Dendritic cell treated with granulocyte-macrophage colony-stimulating factor and Interleukin-4, amounts not matched to agents 40 ng/mL and 50 ng/mL, for 4 days (primary cell): ENCODE measurements at regions not wholly inside any gene's neighbourhood (a gene's known extent, or its start where the extent isn't known, plus 50 kb on each side); places are given as distances from the start of the nearest gene placed in this dataset.
"Not testable (repeated sequence)": the region's sequence is repeated elsewhere in the genome, so short reads cannot be mapped to it uniquely, and the experiment has no call there.

Source experiments
- H3K27ac Mint-ChIP-seq: one replicate; pipeline ENCODE4 v1.8.0; 2022; ENCODE audit warnings: mild to moderate bottlenecking, mixed read lengths
- H3K27me3 Mint-ChIP-seq: one replicate; pipeline ENCODE4 v1.8.0; 2022; ENCODE audit warnings: mild to moderate bottlenecking, mixed read lengths
- H3K36me3 Mint-ChIP-seq: one replicate; pipeline ENCODE4 v1.8.0; 2022; ENCODE audit warnings: low read depth, mixed read lengths
- H3K4me1 Mint-ChIP-seq: one replicate; pipeline ENCODE4 v1.8.0; 2022; ENCODE audit warnings: low read depth, mixed read lengths
- H3K4me3 Mint-ChIP-seq: one replicate; pipeline ENCODE4 v1.8.0; 2022; ENCODE audit warnings: mild to moderate bottlenecking, moderate library complexity, mixed read lengths
- H3K9me3 Mint-ChIP-seq: one replicate; pipeline ENCODE4 v1.8.0; 2022; ENCODE audit warnings: mixed read lengths
- intact Hi-C: fragments of 100-400 bp; cut with micrococcal nuclease; formaldehyde crosslinking; loops from one replicate; pipeline ENCODE4 v1.15.0; 2022

GRCh38 chr12:33514893-33515292 lies 75.3 kb upstream of the SYT10 start:
- intact Hi-C loops, result no loop called here
- Mint-ChIP-seq H3K27ac (no peak overlapping the region), H3K4me1 (no peaks in the 10 kb centered on the region), H3K4me3 (no peak overlapping the region), H3K36me3 (no peaks in the 10 kb centered on the region), H3K27me3 (no peaks in the 10 kb centered on the region), H3K9me3 (no peaks in the 10 kb centered on the region)

- Mint-ChIP-seq H3K4me3 (no peak overlapping the region), H3K9me3 (no peaks in the 10 kb centered on the region), H3K4me1 (peaks cover 12% of the 10 kb centered on the region), H3K36me3 (no peaks in the 10 kb centered on the region), H3K27me3 (no peaks in the 10 kb centered on the region), H3K27ac (no peak overlapping the region)
- intact Hi-C loops, result no loop called here
Observed at GRCh38 chr12:33519566-33519965, 79.9 kb upstream of the SYT10 start.

GRCh38 chr12:33520505-33521302 lies 81.1 kb upstream of the SYT10 start:
- peaks cover 12% of the 10 kb centered on the region for H3K4me1 Mint-ChIP-seq
- H3K36me3 Mint-ChIP-seq, H3K27ac Mint-ChIP-seq, H3K27me3 Mint-ChIP-seq, intact Hi-C loops, H3K9me3 Mint-ChIP-seq, H3K4me3 Mint-ChIP-seq: not testable (repeated sequence)

GRCh38 chr12:33529031-33529430 lies 89.4 kb upstream of the SYT10 start:
- no peaks in the 10 kb centered on the region for H3K4me1 Mint-ChIP-seq
- no peak overlapping the region for H3K4me3 Mint-ChIP-seq
- H3K9me3 Mint-ChIP-seq, result peaks cover 18% of the 10 kb centered on the region
- no peaks in the 10 kb centered on the region for H3K27me3 Mint-ChIP-seq
- H3K36me3 Mint-ChIP-seq, result no peaks in the 10 kb centered on the region
- intact Hi-C loops, result no loop called here
- no peak overlapping the region for H3K27ac Mint-ChIP-seq

GRCh38 chr12:33529810-33530209 lies 90.2 kb upstream of the SYT10 start:
- no peak overlapping the region for H3K27ac Mint-ChIP-seq
- no peaks in the 10 kb centered on the region for H3K4me1 Mint-ChIP-seq
- intact Hi-C loops, result no loop called here
- peaks cover 18% of the 10 kb centered on the region for H3K9me3 Mint-ChIP-seq
- no peaks in the 10 kb centered on the region for H3K27me3 Mint-ChIP-seq
- H3K36me3 Mint-ChIP-seq, result no peaks in the 10 kb centered on the region
- H3K4me3 Mint-ChIP-seq, result no peak overlapping the region

- no peaks in the 10 kb centered on the region for H3K36me3 Mint-ChIP-seq
- intact Hi-C loops, result no loop called here
- H3K27me3 Mint-ChIP-seq, result no peaks in the 10 kb centered on the region
- peaks cover 7% of the 10 kb centered on the region for H3K9me3 Mint-ChIP-seq
- H3K4me3 Mint-ChIP-seq, result no peak overlapping the region
- H3K27ac Mint-ChIP-seq, result no peak overlapping the region
- no peaks in the 10 kb centered on the region for H3K4me1 Mint-ChIP-seq
Observed at GRCh38 chr12:33531261-33531660, 91.6 kb upstream of the SYT10 start.

- no peaks in the 10 kb centered on the region for H3K9me3 Mint-ChIP-seq
- H3K27me3 Mint-ChIP-seq, result no peaks in the 10 kb centered on the region
- no peak overlapping the region for H3K27ac Mint-ChIP-seq
- no peaks in the 10 kb centered on the region for H3K4me1 Mint-ChIP-seq
- H3K36me3 Mint-ChIP-seq, result no peaks in the 10 kb centered on the region
- no peak overlapping the region for H3K4me3 Mint-ChIP-seq
- intact Hi-C loops, result no loop called here
Observed at GRCh38 chr12:33533527-33533926, 93.9 kb upstream of the SYT10 start.

- Mint-ChIP-seq H3K4me1 (no peaks in the 10 kb centered on the region), H3K27ac (no peak overlapping the region), H3K9me3 (peaks cover 9% of the 10 kb centered on the region), H3K4me3 (no peak overlapping the region), H3K27me3 (no peaks in the 10 kb centered on the region), H3K36me3 (no peaks in the 10 kb centered on the region)
- intact Hi-C loops, result no loop called here
Observed at GRCh38 chr12:33536431-33536830, 96.8 kb upstream of the SYT10 start.

- peaks cover 17% of the 10 kb centered on the region for H3K9me3 Mint-ChIP-seq
- no peaks in the 10 kb centered on the region for H3K36me3 Mint-ChIP-seq
- H3K27ac Mint-ChIP-seq, result no peak overlapping the region
- no peaks in the 10 kb centered on the region for H3K4me1 Mint-ChIP-seq
- no peak overlapping the region for H3K4me3 Mint-ChIP-seq
- no peaks in the 10 kb centered on the region for H3K27me3 Mint-ChIP-seq
- intact Hi-C loops, result no loop called here
Observed at GRCh38 chr12:33546004-33546403, 106.4 kb upstream of the SYT10 start.

GRCh38 chr12:33547084-33547483 lies 107.5 kb upstream of the SYT10 start:
- Mint-ChIP-seq H3K9me3 (peaks cover 24% of the 10 kb centered on the region), H3K4me1 (no peaks in the 10 kb centered on the region), H3K36me3 (no peaks in the 10 kb centered on the region), H3K27me3 (no peaks in the 10 kb centered on the region), H3K27ac (no peak overlapping the region), H3K4me3 (no peak overlapping the region)
- intact Hi-C loops, result no loop called here

GRCh38 chr12:33550214-33550613 lies 110.6 kb upstream of the SYT10 start:
- H3K27ac Mint-ChIP-seq, H3K27me3 Mint-ChIP-seq, H3K4me1 Mint-ChIP-seq, intact Hi-C loops, H3K36me3 Mint-ChIP-seq, H3K4me3 Mint-ChIP-seq: not testable (repeated sequence)
- peaks cover 29% of the 10 kb centered on the region for H3K9me3 Mint-ChIP-seq

GRCh38 chr12:33551006-33551405 lies 111.4 kb upstream of the SYT10 start:
- intact Hi-C loops, result no loop called here
- no peaks in the 10 kb centered on the region for H3K4me1 Mint-ChIP-seq

GRCh38 chr12:33555128-33555527 lies 115.5 kb upstream of the SYT10 start:
- peaks cover 21% of the 10 kb centered on the region for H3K9me3 Mint-ChIP-seq
- H3K27me3 Mint-ChIP-seq, result no peaks in the 10 kb centered on the region
- no peak overlapping the region for H3K27ac Mint-ChIP-seq
- intact Hi-C loops, result no loop called here
- no peak overlapping the region for H3K4me3 Mint-ChIP-seq
- no peaks in the 10 kb centered on the region for H3K36me3 Mint-ChIP-seq
- H3K4me1 Mint-ChIP-seq, result no peaks in the 10 kb centered on the region

More at GRCh38 chr12:33551006-33551405, 111.4 kb upstream of the SYT10 start:
- no peaks in the 10 kb centered on the region for H3K27me3 Mint-ChIP-seq
- peaks cover 24% of the 10 kb centered on the region for H3K9me3 Mint-ChIP-seq
- H3K36me3 Mint-ChIP-seq, result no peaks in the 10 kb centered on the region
- H3K4me3 Mint-ChIP-seq, result no peak overlapping the region
- H3K27ac Mint-ChIP-seq, result no peak overlapping the region

GRCh38 chr12:33560653-33561208 lies 121.1 kb upstream of the SYT10 start:
- Mint-ChIP-seq H3K4me1 (no peaks in the 10 kb centered on the region), H3K4me3 (no peak overlapping the region), H3K27ac (no peak overlapping the region), H3K9me3 (peaks cover 18% of the 10 kb centered on the region), H3K27me3 (no peaks in the 10 kb centered on the region), H3K36me3 (no peaks in the 10 kb centered on the region)
- intact Hi-C loops, result no loop called here

GRCh38 chr12:33562401-33562800 lies 122.8 kb upstream of the SYT10 start:
- Mint-ChIP-seq H3K4me3 (no peak overlapping the region), H3K9me3 (peaks cover 18% of the 10 kb centered on the region), H3K36me3 (no peaks in the 10 kb centered on the region), H3K4me1 (no peaks in the 10 kb centered on the region), H3K27ac (no peak overlapping the region), H3K27me3 (no peaks in the 10 kb centered on the region)
- intact Hi-C loops, result no loop called here
